ENCODE measurements at regions not wholly inside any gene's neighbourhood (a gene's known extent, or its start where the extent isn't known, plus 50 kb on each side); places are given as distances from the start of the nearest gene placed in this dataset.

- no peak overlapping the region for H3K27ac ChIP-seq
- intact Hi-C loops (cut with DNase I; ENCODE audit: low total_unique reads), result no loop called here
- DNase-seq, result no peak
- no peaks in the 10 kb centered on the region for H3K4me1 ChIP-seq
- no peaks in the 10 kb centered on the region for H3K36me3 ChIP-seq
- WGBS, 5 donors, result 37 to 58% (median 45%) methylated on average over 2 of the region's 2 CpGs
- H3K9me3 ChIP-seq, result no peaks in the 10 kb centered on the region
- no peak for TF ChIP-seq POLR2A (IDR thresholded peaks at IDR 0.05)
- TF ChIP-seq CTCF (IDR thresholded peaks at IDR 0.05), result no peak
- no peak overlapping the region for H3K4me3 ChIP-seq
- H3K27me3 ChIP-seq, result no peaks in the 10 kb centered on the region
Measured at GRCh38 chr2:17318013-17318412, 200.2 kb downstream of the RAD51AP2 start.

- TF ChIP-seq CTCF (IDR thresholded peaks at IDR 0.05), result no peak
- WGBS, 5 donors, result 32 to 43% (median 34%) methylated on average over 5 of the region's 5 CpGs
- intact Hi-C loops (cut with DNase I; ENCODE audit: low total_unique reads), result no loop called here
Measured at GRCh38 chr2:17317439-17317976, 200.7 kb downstream of the RAD51AP2 start.

GRCh38 chr2:17313261-17313660 is 205.0 kb downstream of the RAD51AP2 start:
- WGBS, 5 donors, result 59 to 67% (median 63%) methylated on average over 4 of the region's 4 CpGs
- no peak for DNase-seq
- Histone ChIP-seq H3K27me3 (no peaks in the 10 kb centered on the region), H3K36me3 (no peaks in the 10 kb centered on the region), H3K4me3 (no peak overlapping the region), H3K4me1 (no peaks in the 10 kb centered on the region), H3K27ac (no peak overlapping the region), H3K9me3 (no peaks in the 10 kb centered on the region)
- no peak for TF ChIP-seq POLR2AphosphoS5 (IDR thresholded peaks at IDR 0.05)
- no peak for TF ChIP-seq CTCF (IDR thresholded peaks at IDR 0.05)
- TF ChIP-seq EP300 (IDR thresholded peaks at IDR 0.05), result no peak
- TF ChIP-seq POLR2A (IDR thresholded peaks at IDR 0.05), result no peak
- intact Hi-C loops (cut with DNase I; ENCODE audit: low total_unique reads), result no loop called here

More at GRCh38 chr2:17317439-17317976, 200.7 kb downstream of the RAD51AP2 start:
- H3K9me3 ChIP-seq, result no peaks in the 10 kb centered on the region
- H3K4me1 ChIP-seq, result no peaks in the 10 kb centered on the region
- H3K27me3 ChIP-seq, result no peaks in the 10 kb centered on the region
- no peak for DNase-seq
- H3K4me3 ChIP-seq, result no peak overlapping the region
- H3K36me3 ChIP-seq, result no peaks in the 10 kb centered on the region
- no peak overlapping the region for H3K27ac ChIP-seq

- Histone ChIP-seq H3K27ac (no peak overlapping the region), H3K4me3 (no peak overlapping the region), H3K27me3 (no peaks in the 10 kb centered on the region), H3K36me3 (no peaks in the 10 kb centered on the region), H3K9me3 (no peaks in the 10 kb centered on the region), H3K4me1 (no peaks in the 10 kb centered on the region)
- intact Hi-C loops (cut with DNase I; ENCODE audit: low total_unique reads), result no loop called here
- DNase-seq, result no peak
- TF ChIP-seq POLR2A (IDR thresholded peaks at IDR 0.05) (no peak), POLR2AphosphoS5 (IDR thresholded peaks at IDR 0.05) (no peak), EP300 (IDR thresholded peaks at IDR 0.05) (no peak), CTCF (IDR thresholded peaks at IDR 0.05) (no peak)
- 56 to 69% (median 59%) methylated on average over 1 of the region's 1 CpG for WGBS, 5 donors
Measured at GRCh38 chr2:17311771-17312511, 206.3 kb downstream of the RAD51AP2 start.

Measured in stomach (tissue), 8 donors.